ENCODE measurements at regions not wholly inside any gene's neighbourhood (a gene's known extent, or its start where the extent isn't known, plus 50 kb on each side); places are given as distances from the start of the nearest gene placed in this dataset.

DNA sequence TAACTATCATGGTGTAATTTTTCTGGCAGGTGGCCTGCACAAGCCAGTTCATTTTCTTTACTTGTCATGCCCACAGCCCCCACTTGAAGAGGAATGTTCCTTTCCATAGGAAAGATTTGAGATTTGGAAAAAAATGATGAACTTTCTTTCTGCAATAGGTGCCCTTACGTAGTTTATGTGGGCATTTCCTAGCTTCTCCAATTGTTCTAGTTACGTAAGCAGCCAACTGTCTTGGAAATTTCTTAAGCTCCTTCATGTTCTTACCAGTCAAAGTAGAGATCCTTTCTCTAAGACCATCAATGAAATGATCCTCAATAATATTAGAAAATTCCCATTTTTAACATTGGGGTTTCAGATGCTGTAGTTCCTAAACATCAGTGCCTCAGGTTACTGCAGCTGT, 109.5 kb upstream of the F3 start:
- H3K27ac ChIP-seq (ENCODE audit: low read depth, low read length) = no peak overlapping the region
- no peak overlapping the region for H3K9ac ChIP-seq (ENCODE audit: low read depth in 1 of 2, low read length in 2 of 2)
- no peaks in the 10 kb centered on the region for H3K9me3 ChIP-seq (ENCODE audit: control insufficient read depth in 1 of 2, low read length in 2 of 2)
- H3K27me3 ChIP-seq (ENCODE audit: control insufficient read depth in 1 of 2, insufficient read depth in 2 of 2, low read length in 2 of 2) = no peaks in the 10 kb centered on the region
- peaks cover 26 to 41% of the 10 kb centered on the region in 2 donors for H3K4me1 ChIP-seq (ENCODE audit: control insufficient read depth in 1 of 2, insufficient read depth in 2 of 2, low read length in 2 of 2)
- no peak overlapping the region for H3K4me3 ChIP-seq (ENCODE audit: low read depth in 1 of 2, low read length in 2 of 2)
- no peaks in the 10 kb centered on the region for H3K36me3 ChIP-seq (ENCODE audit: control insufficient read depth in 1 of 2, insufficient read depth in 2 of 2, low read length in 2 of 2)

DNA sequence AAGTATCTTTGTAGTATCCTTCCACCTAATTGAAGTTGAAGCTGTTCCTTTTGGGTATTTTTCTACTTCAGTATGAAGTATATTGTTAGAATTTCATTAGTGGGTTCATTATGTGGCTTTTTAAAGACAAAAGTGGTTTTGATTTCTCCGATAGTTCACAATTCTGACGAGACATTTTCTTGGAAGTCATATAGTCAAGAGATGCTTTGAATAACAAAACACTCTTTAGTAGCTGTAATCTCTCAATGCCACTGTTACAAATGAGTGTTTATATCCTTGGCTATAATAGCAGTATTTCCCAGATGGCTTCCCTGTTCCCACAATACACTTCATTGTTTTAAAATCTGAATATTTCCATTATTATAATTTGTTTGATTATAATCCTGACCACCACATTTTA, 108.7 kb upstream of the F3 start:
- no peaks in the 10 kb centered on the region for H3K36me3 ChIP-seq (ENCODE audit: control insufficient read depth in 1 of 2, insufficient read depth in 2 of 2, low read length in 2 of 2)
- H3K27ac ChIP-seq (ENCODE audit: low read depth, low read length) = no peak overlapping the region
- no peak overlapping the region for H3K9ac ChIP-seq (ENCODE audit: low read depth in 1 of 2, low read length in 2 of 2)
- H3K9me3 ChIP-seq (ENCODE audit: control insufficient read depth in 1 of 2, low read length in 2 of 2) = no peaks in the 10 kb centered on the region
- H3K4me3 ChIP-seq (ENCODE audit: low read depth in 1 of 2, low read length in 2 of 2) = no peak overlapping the region
- H3K4me1 ChIP-seq (ENCODE audit: control insufficient read depth in 1 of 2, insufficient read depth in 2 of 2, low read length in 2 of 2) = peaks cover 26 to 39% of the 10 kb centered on the region in 2 donors
- H3K27me3 ChIP-seq (ENCODE audit: control insufficient read depth in 1 of 2, insufficient read depth in 2 of 2, low read length in 2 of 2) = no peaks in the 10 kb centered on the region

DNA sequence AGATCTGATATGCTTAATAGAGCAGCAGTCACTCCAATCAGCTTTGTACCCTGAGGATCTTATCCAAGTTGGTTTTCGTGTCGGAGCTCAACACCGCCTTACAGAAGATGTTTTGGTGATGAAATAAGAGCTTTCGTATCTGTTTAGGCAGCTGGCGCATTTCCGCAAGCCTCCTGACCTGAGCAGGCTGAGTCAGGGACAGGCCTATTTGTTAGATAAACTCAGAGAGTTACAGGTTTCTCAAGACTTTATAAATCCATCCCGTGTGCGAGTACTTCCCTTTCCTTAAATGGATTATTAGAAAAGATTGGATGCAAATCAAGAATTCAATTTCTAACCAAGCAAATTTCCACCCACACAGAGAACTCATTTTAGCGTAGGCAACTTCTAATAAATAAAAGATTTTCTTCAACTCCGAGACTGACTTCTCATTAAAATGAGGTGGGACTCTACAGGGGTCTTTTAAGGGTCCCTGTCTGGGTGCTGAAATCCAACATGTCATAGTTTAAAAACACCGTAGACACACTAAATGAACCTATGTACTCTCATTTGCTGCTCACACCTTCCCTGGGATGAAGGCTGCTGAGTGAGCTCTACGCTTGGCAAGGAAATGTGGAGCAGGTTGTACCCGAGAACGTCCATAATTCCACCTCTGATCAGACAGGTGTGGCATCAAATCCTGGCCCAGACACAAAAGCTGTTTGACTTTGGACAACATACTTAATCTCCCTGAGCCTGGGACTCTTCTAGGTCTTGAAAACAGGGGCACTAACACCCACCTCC, 106.9 kb upstream of the F3 start:
- Histone ChIP-seq H3K9ac (ENCODE audit: low read depth in 1 of 2, low read length in 2 of 2) (peak overlapping the region in 1 of 2 donors; percentile 30), H3K9me3 (ENCODE audit: control insufficient read depth in 1 of 2, low read length in 2 of 2) (no peaks in the 10 kb centered on the region), H3K36me3 (ENCODE audit: control insufficient read depth in 1 of 2, insufficient read depth in 2 of 2, low read length in 2 of 2) (no peaks in the 10 kb centered on the region), H3K27ac (ENCODE audit: low read depth, low read length) (peak overlapping the region; percentile 34), H3K4me1 (ENCODE audit: control insufficient read depth in 1 of 2, insufficient read depth in 2 of 2, low read length in 2 of 2) (peaks cover 28 to 36% of the 10 kb centered on the region in 2 donors), H3K27me3 (ENCODE audit: control insufficient read depth in 1 of 2, insufficient read depth in 2 of 2, low read length in 2 of 2) (no peaks in the 10 kb centered on the region), H3K4me3 (ENCODE audit: low read depth in 1 of 2, low read length in 2 of 2) (no peak overlapping the region)

DNA sequence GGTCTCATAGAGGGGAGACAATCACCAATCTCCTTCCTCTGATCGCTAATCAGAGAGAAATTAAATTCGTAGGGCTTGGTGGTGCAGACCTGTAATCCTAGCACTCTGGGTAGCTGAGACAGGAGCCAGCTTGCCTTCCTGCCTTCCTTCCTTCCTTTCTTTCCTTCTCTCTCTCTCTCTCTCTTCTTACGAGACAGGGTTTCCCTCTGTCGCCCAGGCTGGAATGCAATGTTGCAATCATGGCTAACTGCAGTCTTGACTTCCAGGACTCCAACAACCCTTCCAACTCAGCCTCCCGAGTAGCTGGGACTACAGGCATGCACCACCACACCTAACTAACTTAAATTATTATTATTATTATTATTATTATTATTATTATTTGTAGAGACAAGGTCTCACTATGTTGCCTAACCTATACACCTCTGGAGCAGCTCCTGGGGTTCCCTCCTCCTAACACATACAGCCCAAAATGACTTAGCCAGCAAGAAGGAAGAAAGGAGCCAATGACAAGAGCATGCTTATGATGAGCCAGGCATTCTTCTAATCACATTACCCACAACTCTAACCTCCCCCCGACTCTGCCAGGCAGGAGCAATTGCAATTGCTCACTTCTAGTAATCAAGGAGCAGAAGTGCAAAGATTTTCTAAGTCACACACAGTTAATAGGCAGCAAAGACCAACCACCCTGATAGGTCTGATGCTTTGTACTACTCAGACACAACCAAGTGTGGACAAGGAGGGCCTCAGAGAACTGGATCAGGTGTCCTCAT, 105.4 kb upstream of the F3 start:
- no peaks in the 10 kb centered on the region for H3K36me3 ChIP-seq (ENCODE audit: control insufficient read depth in 1 of 2, insufficient read depth in 2 of 2, low read length in 2 of 2)
- no peaks in the 10 kb centered on the region for H3K9me3 ChIP-seq (ENCODE audit: control insufficient read depth in 1 of 2, low read length in 2 of 2)
- peaks cover 39 to 48% of the 10 kb centered on the region in 2 donors for H3K4me1 ChIP-seq (ENCODE audit: control insufficient read depth in 1 of 2, insufficient read depth in 2 of 2, low read length in 2 of 2)
- H3K27ac ChIP-seq (ENCODE audit: low read depth, low read length) = no peak overlapping the region
- H3K27me3 ChIP-seq (ENCODE audit: control insufficient read depth in 1 of 2, insufficient read depth in 2 of 2, low read length in 2 of 2) = no peaks in the 10 kb centered on the region
- H3K9ac ChIP-seq (ENCODE audit: low read depth in 1 of 2, low read length in 2 of 2) = no peak overlapping the region
- H3K4me3 ChIP-seq (ENCODE audit: low read depth in 1 of 2, low read length in 2 of 2) = no peak overlapping the region

DNA sequence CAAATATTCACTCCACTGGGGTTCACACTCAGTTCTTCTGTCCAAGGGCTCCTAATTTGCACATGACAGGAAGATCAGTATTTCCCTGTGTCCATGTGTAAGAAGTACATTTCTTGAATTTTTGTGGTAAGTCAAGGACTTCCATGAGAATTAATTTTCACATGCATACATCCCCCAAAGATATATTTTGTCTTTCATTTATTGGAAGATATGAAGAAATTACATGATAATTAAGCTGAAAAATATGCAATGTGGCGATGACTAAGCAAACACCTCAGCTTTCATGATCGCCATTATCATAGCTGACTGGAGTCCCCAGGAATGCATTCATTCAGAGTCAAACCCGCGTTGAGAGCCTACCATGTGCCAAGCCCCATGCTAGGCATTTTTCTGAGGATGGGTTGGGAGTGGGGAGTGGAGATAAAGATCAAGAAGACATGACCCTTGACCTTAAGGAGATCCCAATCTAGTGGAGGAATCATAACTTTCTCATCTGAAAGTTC, 104.6 kb upstream of the F3 start:
- Histone ChIP-seq H3K9ac (ENCODE audit: low read depth in 1 of 2, low read length in 2 of 2) (no peak overlapping the region), H3K27ac (ENCODE audit: low read depth, low read length) (no peak overlapping the region), H3K27me3 (ENCODE audit: control insufficient read depth in 1 of 2, insufficient read depth in 2 of 2, low read length in 2 of 2) (no peaks in the 10 kb centered on the region), H3K4me1 (ENCODE audit: control insufficient read depth in 1 of 2, insufficient read depth in 2 of 2, low read length in 2 of 2) (peaks cover 46 to 53% of the 10 kb centered on the region in 2 donors), H3K9me3 (ENCODE audit: control insufficient read depth in 1 of 2, low read length in 2 of 2) (no peaks in the 10 kb centered on the region), H3K36me3 (ENCODE audit: control insufficient read depth in 1 of 2, insufficient read depth in 2 of 2, low read length in 2 of 2) (no peaks in the 10 kb centered on the region), H3K4me3 (ENCODE audit: low read depth in 1 of 2, low read length in 2 of 2) (no peak overlapping the region)

DNA sequence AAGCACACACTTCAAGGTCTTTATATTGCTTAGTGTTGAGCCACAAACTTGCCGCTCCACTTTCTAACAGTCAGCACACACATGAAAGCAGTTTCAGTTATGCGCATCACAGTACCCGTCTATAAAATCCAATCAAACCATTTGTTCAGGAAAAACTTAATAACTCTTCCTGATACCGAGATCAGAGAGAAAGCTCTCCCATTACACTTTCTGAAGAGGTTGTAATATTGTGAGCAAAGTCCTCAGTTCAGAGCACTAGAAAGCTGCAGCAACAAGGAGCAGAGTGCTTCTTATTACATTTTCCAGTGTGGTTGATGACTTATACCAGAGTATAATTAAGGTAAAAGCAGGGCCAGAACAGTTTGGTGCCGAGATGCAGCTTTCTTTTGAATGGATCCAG, 102.8 kb upstream of the F3 start:
- no peaks in the 10 kb centered on the region for H3K9me3 ChIP-seq (ENCODE audit: control insufficient read depth in 1 of 2, low read length in 2 of 2)
- H3K4me3 ChIP-seq (ENCODE audit: low read depth in 1 of 2, low read length in 2 of 2) = no peak overlapping the region
- H3K27ac ChIP-seq (ENCODE audit: low read depth, low read length) = peak overlapping the region; percentile 7
- no peak overlapping the region for H3K9ac ChIP-seq (ENCODE audit: low read depth in 1 of 2, low read length in 2 of 2)
- no peaks in the 10 kb centered on the region for H3K27me3 ChIP-seq (ENCODE audit: control insufficient read depth in 1 of 2, insufficient read depth in 2 of 2, low read length in 2 of 2)
- no peaks in the 10 kb centered on the region for H3K36me3 ChIP-seq (ENCODE audit: control insufficient read depth in 1 of 2, insufficient read depth in 2 of 2, low read length in 2 of 2)
- H3K4me1 ChIP-seq (ENCODE audit: control insufficient read depth in 1 of 2, insufficient read depth in 2 of 2, low read length in 2 of 2) = peaks cover 46 to 53% of the 10 kb centered on the region in 2 donors

DNA sequence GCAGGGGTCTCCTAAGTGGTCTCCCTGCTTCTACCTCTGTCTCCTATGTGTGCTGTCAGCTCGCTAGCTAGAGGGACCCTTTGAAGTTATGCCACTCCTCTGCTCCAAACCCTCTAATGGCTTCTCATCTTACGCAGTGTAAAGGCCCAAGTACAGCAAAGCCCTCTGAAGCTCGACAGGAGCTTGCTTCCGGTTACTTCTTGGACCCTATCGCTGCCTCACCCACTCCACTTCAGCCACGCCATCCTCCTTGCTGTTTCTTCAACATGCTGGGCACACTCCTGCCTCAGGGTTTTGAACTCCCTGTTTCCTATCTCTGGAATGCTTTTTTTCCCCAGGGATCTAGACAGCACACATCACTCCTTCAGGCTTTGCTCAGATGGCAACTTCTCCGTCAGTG, 102.3 kb upstream of the F3 start:
- no peak overlapping the region for H3K9ac ChIP-seq (ENCODE audit: low read depth in 1 of 2, low read length in 2 of 2)
- H3K27ac ChIP-seq (ENCODE audit: low read depth, low read length) = peak overlapping the region; percentile 7
- H3K4me1 ChIP-seq (ENCODE audit: control insufficient read depth in 1 of 2, insufficient read depth in 2 of 2, low read length in 2 of 2) = peaks cover 43 to 50% of the 10 kb centered on the region in 2 donors
- peak overlapping the region in 1 of 2 donors; percentile 2 for H3K4me3 ChIP-seq (ENCODE audit: low read depth in 1 of 2, low read length in 2 of 2)
- no peaks in the 10 kb centered on the region for H3K9me3 ChIP-seq (ENCODE audit: control insufficient read depth in 1 of 2, low read length in 2 of 2)
- H3K36me3 ChIP-seq (ENCODE audit: control insufficient read depth in 1 of 2, insufficient read depth in 2 of 2, low read length in 2 of 2) = no peaks in the 10 kb centered on the region
- H3K27me3 ChIP-seq (ENCODE audit: control insufficient read depth in 1 of 2, insufficient read depth in 2 of 2, low read length in 2 of 2) = no peaks in the 10 kb centered on the region

DNA sequence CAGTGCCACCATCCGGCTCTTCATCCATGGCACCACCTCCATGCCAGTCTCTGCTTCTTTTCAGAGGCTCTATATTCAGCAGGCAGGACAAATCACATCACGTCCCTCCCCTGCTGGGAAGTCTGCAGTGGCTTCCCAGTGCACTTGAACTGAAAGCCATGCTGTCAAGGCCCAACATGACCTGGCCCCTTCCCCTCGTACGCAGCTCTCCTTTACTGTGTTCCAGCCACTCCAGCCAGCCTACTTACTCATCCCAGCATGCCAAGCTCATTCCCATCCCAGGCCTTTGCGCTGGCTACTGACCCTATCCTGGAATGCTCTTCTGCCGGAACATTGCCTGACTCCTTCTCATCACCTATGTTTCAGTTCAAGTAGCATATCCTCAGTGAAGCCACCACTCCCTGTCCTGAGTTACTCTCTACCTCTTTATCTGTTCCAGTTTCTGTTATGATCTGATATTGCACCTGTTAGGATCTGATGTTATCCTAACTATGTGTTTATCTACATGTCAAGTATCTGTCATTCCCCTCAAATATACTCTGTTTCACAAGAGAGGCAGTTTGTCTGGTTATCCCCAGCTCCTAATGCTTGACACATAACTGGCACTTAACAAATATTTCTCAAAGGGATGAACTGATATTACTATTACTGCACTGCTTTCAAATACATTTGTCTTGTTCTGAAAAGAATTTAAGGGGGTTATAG, 101.2 kb upstream of the F3 start:
- Histone ChIP-seq H3K4me3 (ENCODE audit: low read depth in 1 of 2, low read length in 2 of 2) (no peak overlapping the region), H3K36me3 (ENCODE audit: control insufficient read depth in 1 of 2, insufficient read depth in 2 of 2, low read length in 2 of 2) (no peaks in the 10 kb centered on the region), H3K9me3 (ENCODE audit: control insufficient read depth in 1 of 2, low read length in 2 of 2) (no peaks in the 10 kb centered on the region), H3K9ac (ENCODE audit: low read depth in 1 of 2, low read length in 2 of 2) (no peak overlapping the region), H3K27me3 (ENCODE audit: control insufficient read depth in 1 of 2, insufficient read depth in 2 of 2, low read length in 2 of 2) (no peaks in the 10 kb centered on the region), H3K27ac (ENCODE audit: low read depth, low read length) (no peak overlapping the region), H3K4me1 (ENCODE audit: control insufficient read depth in 1 of 2, insufficient read depth in 2 of 2, low read length in 2 of 2) (peaks cover 39 to 40% of the 10 kb centered on the region in 2 donors)

DNA sequence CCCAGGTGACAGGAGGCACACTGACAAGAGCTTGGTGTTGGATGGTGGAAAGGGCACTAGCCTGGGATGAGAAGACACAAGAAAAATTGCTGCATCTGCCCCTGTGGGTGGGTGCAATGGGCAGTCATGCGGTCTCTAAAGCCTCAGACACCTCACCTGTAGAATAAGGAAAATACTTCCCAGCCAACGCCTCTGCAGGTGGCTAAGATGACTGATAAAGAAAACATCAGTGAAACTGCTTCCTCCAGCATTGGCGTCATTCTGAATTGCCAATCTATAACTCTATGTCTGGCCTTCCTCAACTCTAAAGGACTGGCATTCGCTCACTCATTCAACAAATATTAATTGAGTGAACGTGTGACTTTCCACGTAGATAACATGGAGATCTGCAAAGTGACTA, 100.4 kb upstream of the F3 start:
- Histone ChIP-seq H3K9ac (ENCODE audit: low read depth in 1 of 2, low read length in 2 of 2) (no peak overlapping the region), H3K27me3 (ENCODE audit: control insufficient read depth in 1 of 2, insufficient read depth in 2 of 2, low read length in 2 of 2) (no peaks in the 10 kb centered on the region), H3K4me3 (ENCODE audit: low read depth in 1 of 2, low read length in 2 of 2) (no peak overlapping the region), H3K27ac (ENCODE audit: low read depth, low read length) (no peak overlapping the region), H3K36me3 (ENCODE audit: control insufficient read depth in 1 of 2, insufficient read depth in 2 of 2, low read length in 2 of 2) (no peaks in the 10 kb centered on the region), H3K4me1 (ENCODE audit: control insufficient read depth in 1 of 2, insufficient read depth in 2 of 2, low read length in 2 of 2) (peaks cover 35 to 36% of the 10 kb centered on the region in 2 donors), H3K9me3 (ENCODE audit: control insufficient read depth in 1 of 2, low read length in 2 of 2) (no peaks in the 10 kb centered on the region)

DNA sequence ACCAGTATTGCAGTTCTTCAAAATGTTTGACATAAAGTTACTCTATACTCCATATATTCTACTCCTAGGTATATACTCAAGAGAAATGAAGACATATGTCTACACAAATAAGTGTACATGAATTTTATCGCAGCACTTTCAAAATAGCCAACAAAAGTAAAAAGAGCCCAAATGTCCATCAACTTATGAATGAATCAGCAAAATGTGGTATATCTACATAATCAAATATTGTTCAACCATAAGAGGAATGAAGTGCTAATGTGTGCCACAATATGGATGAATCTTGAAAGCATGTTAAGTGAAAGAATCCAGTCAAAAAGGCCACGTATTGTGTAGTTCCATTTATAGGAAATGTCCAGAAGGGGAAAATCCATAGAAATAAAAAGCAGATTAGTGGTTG, 98.6 kb upstream of the F3 start:
- Histone ChIP-seq H3K9me3 (ENCODE audit: control insufficient read depth in 1 of 2, low read length in 2 of 2) (no peaks in the 10 kb centered on the region), H3K27me3 (ENCODE audit: control insufficient read depth in 1 of 2, insufficient read depth in 2 of 2, low read length in 2 of 2) (no peaks in the 10 kb centered on the region), H3K36me3 (ENCODE audit: control insufficient read depth in 1 of 2, insufficient read depth in 2 of 2, low read length in 2 of 2) (no peaks in the 10 kb centered on the region), H3K27ac (ENCODE audit: low read depth, low read length) (no peak overlapping the region), H3K9ac (ENCODE audit: low read depth in 1 of 2, low read length in 2 of 2) (no peak overlapping the region), H3K4me1 (ENCODE audit: control insufficient read depth in 1 of 2, insufficient read depth in 2 of 2, low read length in 2 of 2) (peaks cover 35 to 36% of the 10 kb centered on the region in 2 donors), H3K4me3 (ENCODE audit: low read depth in 1 of 2, low read length in 2 of 2) (no peak overlapping the region)

All from duodenal mucosa (tissue), 2 donors.